Panc1 (cell line): ENCODE measurements at regions not wholly inside any gene's neighbourhood (a gene's known extent, or its start where the extent isn't known, plus 50 kb on each side); places are given as distances from the start of the nearest gene placed in this dataset.

ENCODE experiments used
- POLR2AphosphoS5 ChIP-seq: IDR thresholded peaks from 2 replicates; pipeline ENCODE4 v1.6.1; 2012; ENCODE audit warnings: mild to moderate bottlenecking, low read depth, low read length, moderate library complexity
- TF ChIP-seq, protein P1 (sequence below): fragments of 450-650 bp; IDR thresholded peaks from 2 replicates; pipeline ENCODE4 v1.5.1; 2017; ENCODE audit warnings: mild to moderate bottlenecking
- TF ChIP-seq, protein P2 (sequence below), 2 experiments: IDR thresholded peaks; 2 replicates each; pipeline ENCODE4 v1.6.1; 2011 to 2012; ENCODE audit warnings: low read depth in 2 of 2, control low read depth in 1 of 2, low read length in 1 of 2, mild to moderate bottlenecking in 1 of 2, moderate library complexity in 1 of 2; ENCODE audit not compliant: insufficient read depth in 1 of 2

DNA sequence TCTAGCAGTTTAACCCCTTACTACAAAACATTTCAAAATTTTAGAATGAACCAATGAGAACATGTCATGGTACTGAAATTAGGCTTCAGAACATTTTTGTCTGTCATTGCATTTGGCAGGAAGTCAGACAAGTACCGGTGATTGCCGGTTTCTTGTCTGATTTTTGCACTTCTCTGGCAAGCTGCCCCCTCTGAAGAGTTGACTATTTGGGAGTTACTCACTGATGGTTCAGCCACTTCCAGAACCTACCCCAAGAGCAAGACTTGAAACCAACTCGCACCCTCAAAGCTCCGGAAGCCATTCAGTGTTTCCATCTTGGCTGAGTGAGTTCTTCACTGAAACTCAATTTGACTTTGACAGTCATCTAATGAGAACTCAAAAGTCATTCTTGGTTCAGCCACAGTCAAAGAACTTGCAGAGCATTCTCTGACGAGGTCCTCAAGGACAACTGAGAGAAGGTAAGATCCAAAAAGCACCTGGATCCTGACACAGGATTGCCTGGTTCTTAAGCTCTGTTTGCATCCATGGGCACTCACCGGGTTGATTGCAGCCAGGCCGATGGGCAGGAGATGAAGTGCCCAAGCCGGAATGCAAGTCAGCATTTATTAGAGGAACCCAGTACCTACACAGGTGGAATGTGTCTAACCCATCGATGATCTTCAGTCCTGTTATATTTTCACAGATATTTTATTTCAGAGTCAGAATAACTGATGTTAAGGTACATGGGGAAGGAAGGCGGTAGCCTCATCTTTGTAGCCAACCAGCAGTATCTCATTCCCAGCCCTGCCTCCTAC is 93.6 kb downstream of the USP22 start:
- TF ChIP-seq, protein P1, sequence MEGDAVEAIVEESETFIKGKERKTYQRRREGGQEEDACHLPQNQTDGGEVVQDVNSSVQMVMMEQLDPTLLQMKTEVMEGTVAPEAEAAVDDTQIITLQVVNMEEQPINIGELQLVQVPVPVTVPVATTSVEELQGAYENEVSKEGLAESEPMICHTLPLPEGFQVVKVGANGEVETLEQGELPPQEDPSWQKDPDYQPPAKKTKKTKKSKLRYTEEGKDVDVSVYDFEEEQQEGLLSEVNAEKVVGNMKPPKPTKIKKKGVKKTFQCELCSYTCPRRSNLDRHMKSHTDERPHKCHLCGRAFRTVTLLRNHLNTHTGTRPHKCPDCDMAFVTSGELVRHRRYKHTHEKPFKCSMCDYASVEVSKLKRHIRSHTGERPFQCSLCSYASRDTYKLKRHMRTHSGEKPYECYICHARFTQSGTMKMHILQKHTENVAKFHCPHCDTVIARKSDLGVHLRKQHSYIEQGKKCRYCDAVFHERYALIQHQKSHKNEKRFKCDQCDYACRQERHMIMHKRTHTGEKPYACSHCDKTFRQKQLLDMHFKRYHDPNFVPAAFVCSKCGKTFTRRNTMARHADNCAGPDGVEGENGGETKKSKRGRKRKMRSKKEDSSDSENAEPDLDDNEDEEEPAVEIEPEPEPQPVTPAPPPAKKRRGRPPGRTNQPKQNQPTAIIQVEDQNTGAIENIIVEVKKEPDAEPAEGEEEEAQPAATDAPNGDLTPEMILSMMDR, result no peak
- TF ChIP-seq, protein P2, sequence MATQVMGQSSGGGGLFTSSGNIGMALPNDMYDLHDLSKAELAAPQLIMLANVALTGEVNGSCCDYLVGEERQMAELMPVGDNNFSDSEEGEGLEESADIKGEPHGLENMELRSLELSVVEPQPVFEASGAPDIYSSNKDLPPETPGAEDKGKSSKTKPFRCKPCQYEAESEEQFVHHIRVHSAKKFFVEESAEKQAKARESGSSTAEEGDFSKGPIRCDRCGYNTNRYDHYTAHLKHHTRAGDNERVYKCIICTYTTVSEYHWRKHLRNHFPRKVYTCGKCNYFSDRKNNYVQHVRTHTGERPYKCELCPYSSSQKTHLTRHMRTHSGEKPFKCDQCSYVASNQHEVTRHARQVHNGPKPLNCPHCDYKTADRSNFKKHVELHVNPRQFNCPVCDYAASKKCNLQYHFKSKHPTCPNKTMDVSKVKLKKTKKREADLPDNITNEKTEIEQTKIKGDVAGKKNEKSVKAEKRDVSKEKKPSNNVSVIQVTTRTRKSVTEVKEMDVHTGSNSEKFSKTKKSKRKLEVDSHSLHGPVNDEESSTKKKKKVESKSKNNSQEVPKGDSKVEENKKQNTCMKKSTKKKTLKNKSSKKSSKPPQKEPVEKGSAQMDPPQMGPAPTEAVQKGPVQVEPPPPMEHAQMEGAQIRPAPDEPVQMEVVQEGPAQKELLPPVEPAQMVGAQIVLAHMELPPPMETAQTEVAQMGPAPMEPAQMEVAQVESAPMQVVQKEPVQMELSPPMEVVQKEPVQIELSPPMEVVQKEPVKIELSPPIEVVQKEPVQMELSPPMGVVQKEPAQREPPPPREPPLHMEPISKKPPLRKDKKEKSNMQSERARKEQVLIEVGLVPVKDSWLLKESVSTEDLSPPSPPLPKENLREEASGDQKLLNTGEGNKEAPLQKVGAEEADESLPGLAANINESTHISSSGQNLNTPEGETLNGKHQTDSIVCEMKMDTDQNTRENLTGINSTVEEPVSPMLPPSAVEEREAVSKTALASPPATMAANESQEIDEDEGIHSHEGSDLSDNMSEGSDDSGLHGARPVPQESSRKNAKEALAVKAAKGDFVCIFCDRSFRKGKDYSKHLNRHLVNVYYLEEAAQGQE (IDR thresholded peaks at IDR 0.05; ENCODE audit: insufficient read depth in 1 of 2, low read depth in 2 of 2, low read length in 1 of 2), result no peak
- TF ChIP-seq POLR2AphosphoS5, result no peak
